GM11168 (cell line): ENCODE measurements at regions not wholly inside any gene's neighbourhood (a gene's known extent, or its start where the extent isn't known, plus 50 kb on each side); places are given as distances from the start of the nearest gene placed in this dataset.

ENCODE experiments used
- in situ Hi-C: fragments of 300-500 bp; cut with MboI; formaldehyde crosslinking; loops from one replicate; pipeline ENCODE4 v1.12.0; 2022; ENCODE audit warnings: low sequenced_read_pairs; ENCODE audit not compliant: unreplicated experiment

DNA sequence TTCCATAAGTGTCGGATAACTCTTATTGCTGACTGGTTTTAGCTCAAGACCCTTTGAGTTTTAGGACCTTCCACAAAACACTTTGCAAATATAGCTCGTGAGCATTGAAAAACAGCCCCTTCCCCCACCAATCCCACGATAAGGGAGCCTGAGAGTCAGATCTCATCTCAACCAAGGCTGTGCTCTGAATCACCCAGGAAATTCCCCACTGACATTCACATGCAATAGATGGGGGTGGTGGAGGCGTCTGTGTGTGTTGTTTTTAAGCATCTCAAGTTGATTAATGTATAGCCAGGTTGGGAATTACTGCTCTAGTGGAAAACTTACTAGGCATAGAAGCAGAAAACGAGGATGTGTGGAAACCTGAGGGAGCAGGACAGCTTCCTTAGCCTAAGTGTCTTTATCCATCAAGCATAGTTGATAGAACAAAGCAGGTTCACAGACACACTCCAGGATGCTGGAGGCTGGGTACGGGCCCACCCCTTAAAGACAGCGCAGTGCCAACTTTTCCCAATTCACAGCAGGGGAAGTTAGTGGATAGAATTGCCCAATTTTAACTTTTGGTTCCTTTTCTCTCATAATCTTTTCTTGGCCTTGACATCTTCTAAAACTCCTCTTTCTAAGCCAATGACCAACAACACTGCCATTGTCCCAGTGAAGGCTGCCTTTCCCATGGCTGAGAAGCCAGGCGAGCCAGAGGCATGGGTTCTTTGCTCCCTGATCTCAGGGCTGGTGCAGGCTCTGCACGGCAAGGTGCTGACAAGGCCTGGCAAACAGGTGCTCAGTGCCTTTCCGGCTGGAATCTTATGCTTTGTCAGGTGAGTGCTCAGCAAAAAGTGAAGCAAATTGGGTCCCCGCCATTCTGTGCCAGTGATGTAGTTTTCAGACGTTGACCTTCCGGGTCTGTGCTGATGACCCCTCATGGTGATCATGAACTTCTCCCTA lies 98.5 kb upstream of the INSIG1 start:
- in situ Hi-C loops, result no loop called here

DNA sequence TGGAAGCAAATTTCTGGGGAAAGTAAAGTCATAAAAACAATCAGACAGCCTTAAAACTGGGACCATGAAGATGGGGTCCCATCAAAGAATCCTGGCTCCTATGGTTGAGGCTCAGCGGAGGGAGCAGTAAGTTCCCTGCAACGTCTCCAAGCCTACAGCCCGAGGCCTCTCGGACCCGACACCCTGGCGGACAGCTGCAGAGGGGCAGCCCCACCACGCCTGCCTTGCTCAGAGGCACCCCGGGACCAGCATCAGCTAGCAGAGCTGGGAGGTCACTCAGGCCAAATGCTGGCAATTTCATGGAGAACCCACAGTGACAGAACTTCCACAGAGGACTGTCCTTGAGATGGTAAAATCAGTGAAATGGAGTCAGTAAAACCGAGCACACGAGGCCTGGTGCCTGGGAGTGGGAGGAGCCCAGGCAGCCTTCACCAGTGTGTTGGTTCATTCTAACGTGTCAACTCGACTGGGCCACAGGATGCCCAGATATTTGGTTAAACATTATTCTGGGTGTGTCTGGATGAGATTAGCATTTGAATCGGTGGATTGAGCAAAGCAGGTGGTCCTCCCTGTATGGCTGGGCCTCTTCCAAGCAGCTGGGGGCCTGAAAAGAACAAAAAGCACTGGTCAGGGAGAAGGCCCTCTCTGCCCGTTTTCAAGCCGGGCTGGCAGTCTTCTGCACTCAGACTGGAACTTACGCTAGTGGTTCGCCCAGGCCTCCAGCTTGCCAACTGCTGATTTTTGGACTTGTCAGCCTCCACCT lies 96.2 kb upstream of the INSIG1 start:
- in situ Hi-C loops, result no loop called here

DNA sequence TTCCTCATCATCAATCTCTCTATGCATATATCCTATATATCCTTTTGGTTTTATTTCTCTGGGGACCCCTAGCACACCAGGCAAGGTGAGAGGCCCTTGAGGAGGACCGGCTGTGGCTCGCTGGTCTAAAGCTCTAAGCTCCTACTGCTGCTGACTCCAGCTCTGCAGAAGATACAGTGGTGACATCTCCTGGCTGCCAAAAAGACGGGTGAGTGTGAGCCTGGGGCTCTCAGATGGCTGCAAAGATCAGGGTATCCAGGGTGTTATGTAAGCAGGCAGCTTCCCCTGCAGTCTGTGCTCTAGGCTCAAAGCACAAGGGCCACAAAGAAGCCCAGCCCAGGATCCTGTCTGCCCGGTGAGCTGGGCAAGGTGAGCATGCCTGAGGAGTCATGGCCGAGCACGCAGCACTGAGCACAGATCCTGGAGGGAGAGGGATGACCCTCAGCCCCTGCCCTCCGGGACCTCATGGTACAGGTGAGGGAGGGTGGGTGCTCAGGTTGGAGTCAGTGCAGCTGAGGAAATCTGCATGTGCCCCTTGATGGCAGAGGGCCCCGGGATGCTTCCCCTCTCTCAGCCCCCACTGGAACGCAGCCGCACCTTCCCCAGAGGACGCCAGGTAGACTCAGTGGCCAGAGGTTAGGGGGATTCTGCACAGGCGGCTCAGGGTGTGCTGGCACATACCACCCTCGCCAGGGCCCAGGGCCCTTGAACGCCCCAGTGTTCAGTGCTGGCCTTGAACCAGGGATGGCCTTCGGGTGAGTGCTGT lies 95.4 kb upstream of the INSIG1 start:
- in situ Hi-C loops, result no loop called here

DNA sequence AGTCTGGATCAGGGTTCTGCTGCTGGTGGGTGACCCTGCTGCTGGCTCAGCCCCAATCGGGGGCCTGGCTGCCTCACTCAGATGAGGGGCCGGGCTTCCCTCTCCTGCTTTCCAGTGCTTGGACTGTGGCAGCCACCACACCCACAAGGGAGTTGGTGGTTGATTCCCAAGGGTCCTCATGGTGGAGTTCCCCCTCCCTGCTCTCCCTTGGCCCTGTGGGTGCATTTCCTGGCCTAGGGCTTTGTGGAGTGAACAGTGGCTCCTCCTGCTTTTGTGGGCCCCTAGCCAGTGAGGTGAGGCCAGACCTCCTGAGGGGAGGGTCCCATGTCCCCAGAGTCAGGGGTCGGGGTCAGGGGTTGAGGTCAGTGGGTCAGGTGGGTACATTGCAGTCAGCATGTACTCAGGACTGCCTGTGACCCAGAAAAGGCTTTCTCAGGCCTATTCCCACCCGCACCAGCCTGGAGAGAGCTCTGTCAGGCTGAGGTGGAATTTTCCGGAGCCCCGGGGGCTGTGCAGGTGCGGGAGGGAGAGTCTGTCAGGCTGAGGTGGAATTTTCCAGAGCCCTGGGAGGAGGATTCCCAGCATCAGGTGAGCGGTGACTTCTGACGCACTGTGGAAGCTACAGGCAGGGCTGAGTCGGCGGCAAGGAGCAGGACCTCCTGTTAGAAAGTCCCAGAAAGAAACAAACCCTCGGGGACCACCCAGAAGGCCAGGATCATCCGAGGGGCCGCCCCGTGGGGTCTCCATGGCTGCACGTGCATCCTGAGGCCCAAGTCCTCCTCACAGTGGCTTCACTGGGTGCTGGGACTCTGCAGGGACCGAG lies 94.4 kb upstream of the INSIG1 start:
- in situ Hi-C loops, result no loop called here

DNA sequence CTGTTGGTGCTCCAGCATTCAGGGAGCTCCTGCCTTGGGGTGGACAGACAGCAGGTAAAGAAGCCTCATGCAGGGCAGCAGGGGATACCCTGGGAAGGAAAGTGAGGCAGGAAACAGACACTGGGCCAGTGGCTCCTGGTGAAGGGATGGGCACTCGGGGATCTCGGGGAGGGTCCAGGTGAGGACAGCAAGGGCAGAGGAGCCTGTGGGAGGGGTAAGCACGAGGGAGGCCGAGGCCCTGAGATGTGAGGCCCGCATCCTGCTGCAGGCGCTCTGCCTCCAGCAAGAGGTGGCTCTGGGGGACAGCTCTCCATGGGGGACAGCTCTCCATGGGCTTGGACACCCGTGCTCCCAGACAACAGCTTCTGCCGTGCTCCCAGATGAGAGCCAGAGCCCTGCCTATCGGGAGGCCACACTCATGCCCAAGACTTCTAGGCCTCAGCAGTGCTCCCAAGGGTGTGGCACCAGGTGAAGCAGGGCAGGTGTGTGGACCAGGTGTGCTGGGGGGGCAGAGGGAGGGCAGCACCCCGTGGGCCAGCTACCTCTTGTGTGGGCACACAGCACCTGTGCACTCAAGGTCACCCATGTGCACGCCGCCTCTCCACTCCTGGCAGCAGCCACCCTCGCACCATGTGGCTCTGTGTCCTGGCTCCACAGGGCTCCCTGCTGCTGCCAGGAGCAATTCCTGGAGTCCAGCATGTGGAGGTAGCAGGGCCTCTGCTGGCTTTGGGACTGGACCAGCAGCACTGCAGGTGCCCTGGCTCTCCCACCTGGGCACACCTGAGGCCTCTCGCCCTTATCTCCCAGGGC lies 93.6 kb upstream of the INSIG1 start:
- in situ Hi-C loops, result no loop called here

DNA sequence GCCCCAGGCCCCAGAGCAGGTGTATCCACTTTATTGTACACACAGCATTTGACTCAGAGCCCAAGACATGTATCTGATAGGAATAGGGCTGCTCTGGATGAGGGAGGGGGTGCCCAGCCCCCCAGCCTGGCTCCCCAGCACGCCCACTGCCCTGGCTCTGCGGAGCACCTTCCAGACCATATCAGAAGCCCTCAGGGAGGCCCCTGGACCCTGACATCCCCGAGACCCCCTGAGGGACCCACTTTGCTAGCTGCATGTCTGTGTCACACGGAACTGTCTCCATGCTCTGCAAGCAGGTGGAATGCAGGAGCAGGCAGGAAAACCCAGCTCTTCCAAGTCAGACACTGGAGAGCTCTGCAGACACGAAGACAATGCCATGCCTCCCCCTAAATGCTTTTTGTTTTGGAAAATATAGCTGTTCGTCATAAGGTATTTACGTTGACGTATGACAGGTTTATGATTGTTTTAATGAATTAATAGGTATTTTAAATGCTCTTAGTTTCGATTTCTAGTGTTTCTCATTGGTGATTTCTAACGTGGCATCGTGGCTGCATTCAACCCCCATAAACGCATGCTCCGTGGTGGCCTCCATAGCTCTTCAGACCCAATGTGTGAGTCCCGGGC lies 92.8 kb upstream of the INSIG1 start:
- in situ Hi-C loops, result no loop called here

DNA sequence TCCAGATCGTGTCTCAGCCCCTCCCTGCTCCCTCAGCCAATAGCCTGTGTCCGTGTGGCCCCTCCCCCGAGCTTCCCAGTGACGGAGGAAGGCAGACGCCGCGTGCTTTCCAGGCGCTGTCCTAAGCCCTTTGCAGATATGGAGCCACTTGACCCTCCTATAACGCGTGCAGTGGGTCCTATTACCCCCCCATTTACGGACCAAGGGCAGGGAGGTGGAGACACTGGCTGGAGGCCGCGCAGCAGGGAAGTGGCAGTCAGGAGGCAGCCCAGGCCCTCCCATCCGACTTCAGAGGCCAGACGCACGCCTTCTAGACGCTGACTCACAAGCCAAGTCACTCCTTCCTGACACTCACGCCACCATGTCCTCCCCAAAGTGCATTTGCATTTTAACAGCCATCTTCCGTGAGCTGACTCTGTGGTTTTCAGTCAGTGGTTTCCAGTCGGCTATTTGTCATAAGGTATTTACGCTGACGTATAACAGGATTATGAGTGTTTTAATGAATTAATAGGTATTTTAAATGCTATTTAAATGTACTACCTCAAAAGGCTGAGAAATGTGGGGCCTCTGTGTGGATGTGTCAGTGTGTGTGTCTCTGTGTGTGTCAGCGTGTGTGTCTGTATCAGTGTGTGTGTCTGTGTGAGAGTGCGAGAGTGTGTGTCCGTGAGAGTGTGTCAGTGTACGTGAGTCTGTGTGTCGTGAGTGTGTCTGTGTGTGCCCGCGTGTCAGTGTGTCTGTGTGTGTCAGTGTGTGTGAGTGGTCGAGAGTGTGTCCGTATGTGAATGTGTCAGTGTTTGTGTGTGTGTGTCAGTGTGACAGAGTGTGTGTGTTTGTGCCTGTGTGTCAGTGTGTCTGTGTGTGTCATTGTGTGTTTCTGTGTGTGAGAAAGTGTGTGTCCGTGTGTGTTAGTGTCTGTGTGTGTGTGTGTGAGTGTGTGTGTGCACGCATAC lies 92.0 kb upstream of the INSIG1 start:
- in situ Hi-C loops, result no loop called here

DNA sequence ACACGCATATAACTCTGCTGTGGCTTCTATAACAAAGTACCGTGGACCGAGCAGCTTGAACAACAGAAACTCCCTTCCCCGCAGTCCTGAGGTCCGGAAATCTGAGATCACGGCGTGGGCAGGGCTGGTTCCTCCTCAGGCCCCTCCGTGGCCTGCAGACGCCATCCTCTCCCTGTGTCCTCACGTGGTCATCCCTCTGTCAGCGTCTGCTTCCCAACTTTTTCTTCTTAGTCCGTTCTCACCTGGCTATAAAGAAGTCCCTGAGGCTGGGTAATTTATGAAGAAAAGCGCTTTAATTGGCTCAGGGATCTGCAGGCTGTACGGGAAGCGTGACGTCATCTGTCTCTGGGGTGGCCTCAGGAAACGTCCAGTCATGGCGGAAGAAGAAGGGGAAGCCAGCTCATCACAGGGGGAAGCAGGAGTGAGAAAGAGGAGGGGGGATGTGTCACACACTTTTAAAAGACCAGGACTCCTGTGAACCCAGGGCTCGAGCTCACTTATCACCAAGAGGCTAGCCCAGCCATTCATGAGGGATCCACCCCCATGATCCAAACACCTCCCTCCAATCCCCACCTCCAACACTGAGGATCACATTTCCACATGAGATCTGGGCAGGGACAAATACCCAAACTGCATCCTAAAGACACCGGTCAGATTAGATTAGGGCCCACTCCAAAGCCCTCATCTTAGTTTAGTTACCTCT lies 91.2 kb upstream of the INSIG1 start:
- in situ Hi-C loops, result no loop called here

DNA sequence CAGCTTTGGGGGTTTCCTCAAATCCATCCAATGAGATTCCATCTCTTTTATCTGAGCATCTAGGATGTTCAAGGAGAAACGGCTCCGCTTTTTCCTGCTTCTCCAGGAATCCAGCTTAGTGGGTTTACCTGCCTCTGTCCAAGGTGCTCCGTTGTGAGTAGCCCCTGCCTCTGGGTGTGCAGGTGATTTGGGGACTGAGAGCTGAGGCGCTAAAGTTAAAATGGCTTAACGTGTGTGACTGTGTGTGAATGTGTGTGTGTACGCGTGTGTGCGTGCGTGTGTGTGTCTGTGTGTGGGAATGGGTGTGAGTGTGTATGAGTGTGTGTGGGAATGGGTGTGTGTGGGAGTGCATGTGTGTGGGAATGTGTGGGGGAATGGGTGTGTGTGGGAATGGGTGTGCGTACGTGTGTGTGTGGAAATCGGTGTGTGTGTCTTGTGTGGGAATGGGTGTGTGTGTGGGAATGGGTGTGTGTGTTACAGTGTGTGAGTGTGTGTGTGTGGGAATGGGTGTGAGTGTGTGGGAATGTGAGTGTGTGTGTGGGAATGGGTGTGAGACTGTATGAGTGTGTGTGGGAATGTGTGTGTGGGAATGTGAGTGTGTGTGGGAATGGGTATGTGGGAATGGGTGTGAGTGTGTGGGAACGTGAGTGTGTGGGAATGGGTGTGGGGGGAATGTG lies 90.2 kb upstream of the INSIG1 start:
- in situ Hi-C loops, result no loop called here

DNA sequence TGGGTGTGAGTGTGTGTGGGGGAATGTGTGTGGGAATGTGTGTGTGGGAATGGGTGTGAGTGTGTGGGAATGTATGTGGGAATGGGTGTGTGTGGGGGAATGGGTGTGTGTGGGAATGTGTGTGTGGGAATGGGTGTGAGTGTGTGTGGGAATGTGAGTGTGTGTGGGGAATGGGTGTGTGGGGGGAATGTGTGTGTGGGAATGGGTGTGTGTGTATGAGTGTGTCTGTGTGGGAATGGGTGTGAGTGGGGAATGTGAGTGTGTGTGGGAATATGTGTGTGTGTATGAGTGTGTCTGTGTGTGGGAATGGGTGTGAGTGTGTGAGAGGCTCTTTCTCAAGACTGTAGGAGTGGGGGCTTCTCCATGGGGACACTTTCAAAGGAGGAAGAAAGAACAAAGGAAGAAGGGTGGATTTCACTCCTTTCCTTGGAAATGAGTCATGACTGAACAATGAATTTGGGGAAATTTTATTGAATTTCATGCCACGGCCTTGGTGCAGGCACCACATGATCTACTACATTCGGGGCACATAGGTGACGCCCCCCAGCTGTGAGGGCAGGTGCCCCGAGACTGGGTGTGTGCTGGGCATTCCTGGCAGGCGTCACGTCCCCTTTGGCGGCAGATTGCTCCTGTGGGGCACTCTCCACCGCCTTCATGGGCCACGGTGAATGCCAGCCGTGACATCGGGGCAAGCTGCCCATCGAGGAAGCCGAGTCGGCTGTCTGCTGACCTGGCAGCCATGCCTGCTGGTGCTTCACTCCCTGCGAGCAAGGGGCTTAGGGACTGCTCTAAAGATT lies 88.8 kb upstream of the INSIG1 start:
- in situ Hi-C loops, result no loop called here

DNA sequence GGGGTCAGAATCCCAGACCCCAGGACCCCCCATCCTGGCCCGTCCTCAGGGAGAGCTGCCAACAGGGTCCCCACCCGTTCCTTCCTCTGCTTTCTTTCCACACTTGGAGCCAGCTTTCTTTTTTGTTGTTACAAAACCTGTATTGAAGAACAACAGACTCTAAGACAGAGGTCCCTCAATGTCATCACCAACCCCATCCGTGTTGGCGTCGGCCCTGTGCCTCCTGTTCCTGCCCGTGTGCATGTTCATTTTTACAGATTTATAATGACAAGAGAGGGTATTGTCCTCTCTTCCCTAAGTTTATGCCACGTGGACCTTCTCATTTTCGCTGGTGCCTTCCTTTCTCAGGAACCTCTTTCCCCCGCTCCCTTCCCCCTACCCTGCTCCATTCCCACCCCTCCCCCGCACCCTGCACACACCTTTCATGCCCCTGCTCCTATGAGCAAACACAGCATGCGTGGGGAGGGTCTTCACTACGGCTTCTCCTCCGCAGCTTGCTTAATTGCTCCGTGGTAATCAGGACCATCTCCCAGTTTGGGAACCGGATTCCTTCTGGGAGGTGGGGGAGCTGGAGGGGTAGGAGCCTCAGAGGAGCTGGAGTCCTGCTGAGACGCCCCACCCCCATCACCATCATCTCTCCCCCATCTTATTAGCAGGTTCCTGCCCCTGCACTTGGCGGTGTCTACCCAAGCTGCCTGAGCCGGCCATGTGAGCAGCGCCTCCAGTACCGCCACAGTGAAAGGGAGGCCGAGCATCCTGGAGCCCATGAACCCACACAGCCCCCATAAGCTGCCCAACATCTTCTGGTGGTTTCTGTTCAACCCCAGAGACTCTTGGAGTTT lies 88.0 kb upstream of the INSIG1 start:
- in situ Hi-C loops, result no loop called here

DNA sequence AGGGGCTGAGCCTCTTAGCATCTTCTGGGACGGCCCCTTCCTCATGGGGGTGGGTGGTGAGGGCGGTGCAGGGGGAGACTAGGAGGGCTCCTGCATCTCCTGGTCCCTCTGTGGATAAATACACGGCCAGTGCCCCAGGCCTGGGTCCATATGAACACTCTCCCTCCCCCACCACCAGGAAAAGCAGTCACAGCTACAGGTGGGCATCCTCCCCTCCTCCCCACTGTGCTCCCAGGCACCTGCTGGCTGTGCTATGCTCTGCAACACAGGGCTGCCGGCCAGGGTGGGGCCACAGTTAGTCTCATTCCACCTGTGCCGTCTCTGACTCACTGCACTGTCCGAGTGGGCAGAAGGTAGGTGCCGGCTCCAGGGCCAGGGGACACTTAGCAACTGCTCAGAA lies 87.3 kb upstream of the INSIG1 start:
- in situ Hi-C loops, result no loop called here

DNA sequence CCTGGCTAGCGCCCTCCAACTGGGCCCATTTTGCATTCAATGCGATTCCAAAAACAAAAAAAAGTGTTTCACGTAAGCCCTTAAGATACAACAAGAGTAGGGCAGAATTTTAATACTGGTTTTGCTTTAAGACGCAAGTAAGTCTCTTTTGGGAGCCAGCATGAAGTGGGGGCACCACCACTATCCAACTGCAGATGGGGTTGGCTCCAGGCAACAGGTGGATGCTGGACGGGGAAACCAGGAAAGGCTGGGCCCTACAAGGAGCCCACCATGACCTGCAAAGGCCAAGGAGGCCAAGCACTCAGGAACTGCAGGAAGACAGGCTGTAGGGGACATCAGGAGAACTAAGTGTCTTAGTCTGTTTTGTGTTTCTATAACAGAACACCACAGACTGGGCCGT lies 86.5 kb upstream of the INSIG1 start:
- in situ Hi-C loops, result no loop called here

DNA sequence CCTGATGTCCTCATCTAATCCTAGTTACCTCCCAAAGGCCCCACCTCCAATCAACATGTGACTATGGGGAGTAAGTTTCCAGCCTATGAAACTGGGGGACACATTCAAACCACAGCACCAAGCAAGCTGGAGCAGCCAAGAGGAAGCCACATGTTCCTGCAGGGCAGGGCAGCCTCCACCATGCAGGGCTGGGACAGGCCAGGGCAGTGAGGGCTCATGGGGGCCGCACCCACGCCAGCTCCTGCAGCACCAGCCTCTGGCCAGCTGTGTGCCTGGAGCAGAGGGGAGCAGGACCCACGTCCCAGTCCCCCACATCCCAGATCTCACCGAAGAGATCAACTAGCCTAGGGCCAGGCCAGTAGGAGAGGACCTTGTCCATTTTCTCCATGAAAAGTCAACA lies 85.9 kb upstream of the INSIG1 start:
- in situ Hi-C loops, result no loop called here
